ENCODE measurements at regions not wholly inside any gene's neighbourhood (a gene's known extent, or its start where the extent isn't known, plus 50 kb on each side); places are given as distances from the start of the nearest gene placed in this dataset.
"Not testable (repeated sequence)": the region's sequence is repeated elsewhere in the genome, so short reads cannot be mapped to it uniquely, and the experiment has no call there.

DNA sequence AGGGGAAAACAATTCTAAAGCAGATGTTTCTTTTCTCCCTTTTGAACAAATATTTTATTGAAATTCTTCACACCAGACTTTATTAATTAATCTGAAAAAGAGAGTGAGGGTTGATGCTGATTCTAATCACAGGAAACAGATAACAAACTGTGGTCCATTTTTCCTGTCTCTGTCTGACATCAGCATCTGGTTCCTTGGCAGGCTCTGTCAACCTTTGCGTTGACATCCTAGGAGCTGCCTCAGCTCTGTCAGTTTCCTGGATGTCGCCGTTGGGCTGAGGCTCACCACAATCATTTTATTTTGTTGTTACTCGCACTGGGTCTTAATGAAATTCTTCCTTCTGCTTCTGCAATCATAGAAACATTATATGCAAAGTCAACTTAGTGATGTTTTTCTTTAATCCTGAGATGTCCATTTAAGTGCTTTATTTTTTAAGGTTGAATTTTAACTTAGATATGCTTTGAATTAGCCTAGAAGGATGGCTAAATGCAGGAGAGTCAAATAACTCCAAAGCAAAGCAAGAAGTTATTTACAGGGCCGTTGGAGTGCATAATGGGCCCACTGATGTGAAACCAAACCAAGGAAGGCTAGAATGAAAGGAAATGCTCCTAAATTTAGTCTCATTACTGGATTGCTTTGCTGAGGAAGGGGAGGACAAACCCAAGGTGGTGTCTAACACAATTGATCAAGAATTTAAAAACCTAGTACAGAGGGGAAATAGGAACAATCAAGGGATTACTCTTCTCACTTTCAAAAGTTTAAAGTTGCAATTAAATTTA, 542.4 kb downstream of the FLRT2 start:
- no peak for DNase-seq (ENCODE audit: low read depth in 3 of 3)

DNA sequence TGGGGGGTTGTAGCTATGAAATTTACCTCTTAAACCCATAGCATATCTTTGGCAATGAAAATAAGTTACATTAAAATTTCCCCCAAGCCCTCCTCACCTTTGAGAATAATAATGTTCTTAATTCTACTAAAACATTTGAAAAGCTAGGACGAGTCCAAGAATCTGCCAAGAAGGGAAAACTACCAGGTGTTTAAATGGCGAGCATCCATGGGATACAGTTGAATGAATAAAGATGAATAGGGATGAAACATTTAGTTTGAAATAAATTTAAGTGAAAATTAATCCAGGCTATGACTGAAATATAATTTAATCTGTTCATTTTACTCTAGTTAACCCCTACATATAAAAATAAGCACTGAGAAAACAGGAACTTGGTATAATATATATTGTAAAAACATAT, 536.7 kb downstream of the FLRT2 start:
- no peak for DNase-seq (ENCODE audit: low read depth in 3 of 3)

DNA sequence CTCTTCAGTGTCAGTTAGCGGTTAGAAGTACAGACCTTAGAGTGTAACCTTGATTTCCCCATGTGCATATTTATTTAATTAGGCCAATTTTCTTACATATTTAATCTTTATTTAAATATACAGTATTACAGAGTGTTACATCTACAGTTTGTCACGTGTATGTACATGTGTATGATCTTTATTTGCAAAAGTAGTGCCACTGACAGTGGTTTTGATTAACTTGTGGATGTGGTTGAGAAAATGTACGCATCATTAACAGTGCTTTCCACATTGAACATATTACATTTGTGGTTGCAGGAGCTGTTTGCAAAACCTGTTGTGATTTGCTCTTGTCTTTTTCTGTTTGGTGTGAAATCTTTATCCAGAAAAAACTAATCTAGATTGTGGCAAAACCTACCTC, 535.5 kb downstream of the FLRT2 start:
- DNase-seq (ENCODE audit: low read depth in 3 of 3) = no peak

DNA sequence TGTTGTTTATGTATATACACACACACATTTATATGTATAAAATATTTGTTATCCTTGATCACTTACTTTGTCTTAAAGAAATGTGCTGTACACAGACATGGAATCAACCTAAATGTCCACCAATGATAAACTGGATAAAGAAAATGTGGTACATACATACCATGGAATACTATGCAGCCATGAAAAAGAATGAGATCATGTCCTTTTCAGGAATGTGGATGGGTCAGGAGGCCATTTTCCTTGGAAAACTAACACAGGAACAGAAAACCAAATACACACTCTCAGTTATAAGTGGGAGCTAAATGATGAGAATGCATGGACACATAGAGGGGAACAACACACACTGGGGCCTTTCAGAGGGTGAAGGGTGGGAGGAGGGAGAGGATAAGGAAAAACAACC, 534.7 kb downstream of the FLRT2 start:
- not testable (repeated sequence) for DNase-seq (ENCODE audit: low read depth in 3 of 3)

DNA sequence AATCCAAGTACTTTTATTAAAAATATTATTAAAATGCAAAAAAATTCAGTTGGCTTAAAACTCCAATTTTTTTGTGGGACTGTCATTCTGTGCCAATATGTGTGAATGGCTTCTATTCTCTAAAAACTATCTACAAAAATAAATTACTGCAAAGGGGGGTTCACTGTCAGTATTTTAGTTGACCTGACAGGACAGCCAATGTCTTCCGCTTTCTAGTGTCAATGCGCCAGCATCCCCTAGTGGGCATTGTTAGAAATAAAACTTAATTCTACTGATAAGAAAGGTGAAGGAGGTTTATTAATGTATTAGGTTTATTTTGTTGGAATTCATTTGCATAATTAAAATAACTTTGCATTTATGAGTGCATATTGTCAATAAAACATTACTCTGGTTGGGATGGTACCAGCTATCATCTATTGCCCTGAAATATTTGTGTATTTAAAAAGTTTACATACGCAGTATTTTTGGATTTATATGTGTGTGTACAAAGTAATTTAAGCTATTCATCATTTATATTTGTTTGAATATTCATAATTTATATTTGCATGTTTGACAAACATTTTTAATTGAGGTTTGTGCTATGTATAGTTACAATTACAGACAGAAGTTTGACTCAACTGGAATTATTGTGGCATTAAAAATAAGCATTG, 527.2 kb downstream of the FLRT2 start:
- no peak for DNase-seq (ENCODE audit: low read depth in 3 of 3)

DNA sequence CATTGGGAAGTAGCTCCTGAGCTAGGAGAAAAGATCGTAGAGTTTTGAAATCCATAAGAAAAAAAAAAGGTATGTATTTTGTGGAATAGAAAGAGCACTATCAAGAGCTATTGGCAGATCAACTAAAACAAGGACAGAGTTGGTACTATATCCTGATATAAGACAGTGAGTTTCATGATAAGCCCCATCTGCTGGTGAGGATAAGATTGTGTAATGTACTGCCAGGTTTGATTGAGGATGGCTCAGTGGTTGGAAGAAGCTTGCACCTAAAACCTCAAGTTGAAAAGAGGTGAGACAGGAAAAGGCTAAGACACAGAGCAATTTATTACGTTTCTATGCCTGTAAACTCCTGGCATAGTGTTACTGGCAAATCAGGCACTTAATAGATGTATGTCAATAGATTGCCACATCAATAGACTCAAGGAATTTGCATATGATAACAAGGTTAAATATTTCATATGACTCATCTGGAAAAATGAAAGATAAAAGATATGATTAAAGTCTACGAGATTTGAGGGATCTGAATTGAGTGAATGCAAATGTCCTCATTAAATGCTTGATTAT, 525.6 kb downstream of the FLRT2 start:
- no peak for DNase-seq (ENCODE audit: low read depth in 3 of 3)

DNA sequence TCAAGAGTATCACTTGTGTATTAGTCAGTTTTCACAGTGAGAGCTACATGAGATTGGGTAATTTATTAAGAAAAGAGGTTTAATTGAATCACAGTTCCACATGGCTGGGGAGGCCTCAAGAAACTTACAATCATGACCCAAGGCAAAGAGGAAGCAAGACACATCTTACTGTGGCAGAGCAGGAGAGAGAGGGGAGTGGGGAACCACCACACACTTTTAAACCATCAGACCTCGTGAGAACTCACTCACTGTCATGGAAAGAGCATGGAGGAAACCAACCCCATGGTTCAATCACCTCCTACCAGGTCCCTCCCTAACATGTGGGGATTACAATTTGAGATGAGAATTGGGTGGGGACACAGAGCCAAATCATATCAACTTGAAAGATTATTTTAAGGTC, 522.9 kb downstream of the FLRT2 start:
- DNase-seq (ENCODE audit: low read depth in 3 of 3) = no peak

DNA sequence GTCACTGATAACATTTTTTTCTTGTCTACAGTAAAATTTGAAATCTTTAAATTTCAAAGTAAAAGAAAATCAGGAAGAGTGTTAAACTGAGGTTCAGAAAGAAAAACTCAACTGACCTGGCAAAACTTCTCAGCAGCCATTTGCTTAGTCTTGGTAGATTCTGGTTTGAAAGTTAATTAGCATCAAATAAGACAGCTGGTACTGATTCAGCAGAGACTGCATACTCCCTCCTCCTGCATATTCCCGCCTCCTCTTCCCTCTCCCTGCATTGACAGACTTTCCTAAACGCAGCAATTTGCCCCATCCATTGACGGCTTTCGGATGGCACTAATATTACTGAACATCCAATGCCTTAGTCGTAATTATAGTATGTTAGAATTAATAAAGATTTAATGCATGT, 520.8 kb downstream of the FLRT2 start:
- DNase-seq (ENCODE audit: low read depth in 3 of 3) = no peak

DNA sequence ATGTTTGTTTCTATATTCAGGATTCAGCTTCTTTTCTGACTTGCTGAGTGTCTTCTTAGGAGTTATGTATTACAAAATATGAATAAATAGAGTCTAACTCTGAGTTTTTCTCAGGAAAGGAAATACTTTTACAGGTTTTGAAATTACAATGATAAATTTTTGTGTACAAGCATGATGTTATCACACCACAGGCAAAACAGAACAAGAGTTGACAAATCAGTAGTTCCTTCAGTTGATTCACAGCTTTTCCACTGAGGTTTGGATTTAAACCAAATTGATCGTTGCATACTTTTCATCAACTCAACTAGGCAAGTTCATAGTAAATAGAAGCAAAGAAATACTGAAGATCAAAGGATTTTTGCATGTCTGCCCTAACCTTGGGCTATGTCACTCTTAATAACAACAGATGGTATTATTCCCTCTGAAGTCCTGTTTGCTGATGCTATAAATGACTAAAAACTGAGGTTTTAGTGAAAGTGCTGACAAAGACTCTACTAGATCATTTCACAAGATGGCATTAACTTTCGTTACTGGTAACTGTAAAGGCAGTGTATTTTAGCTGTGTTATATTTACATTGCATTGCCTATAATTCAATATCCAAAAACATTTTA, 520.2 kb downstream of the FLRT2 start:
- DNase-seq (ENCODE audit: low read depth in 3 of 3) = no peak

DNA sequence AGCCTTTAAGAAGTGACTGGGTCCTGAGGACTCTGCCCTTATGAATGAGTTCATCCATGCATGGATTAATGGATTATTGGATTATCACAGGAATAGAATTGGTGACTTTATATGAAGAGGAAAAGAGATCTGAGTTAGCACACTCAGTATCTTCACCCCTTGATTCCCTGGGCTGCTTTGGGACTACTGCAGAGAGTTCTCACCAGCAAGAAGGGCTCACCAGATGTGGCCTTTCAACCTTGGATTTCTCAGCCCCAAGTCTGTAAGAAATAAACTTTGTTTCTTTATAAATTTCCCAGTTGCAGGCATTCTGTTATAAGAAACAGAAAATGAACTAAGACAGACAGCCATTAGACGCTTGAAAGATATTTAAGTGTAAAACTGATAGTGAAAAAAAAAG, 509.2 kb downstream of the FLRT2 start:
- DNase-seq (ENCODE audit: low read depth in 3 of 3) = no peak

DNA sequence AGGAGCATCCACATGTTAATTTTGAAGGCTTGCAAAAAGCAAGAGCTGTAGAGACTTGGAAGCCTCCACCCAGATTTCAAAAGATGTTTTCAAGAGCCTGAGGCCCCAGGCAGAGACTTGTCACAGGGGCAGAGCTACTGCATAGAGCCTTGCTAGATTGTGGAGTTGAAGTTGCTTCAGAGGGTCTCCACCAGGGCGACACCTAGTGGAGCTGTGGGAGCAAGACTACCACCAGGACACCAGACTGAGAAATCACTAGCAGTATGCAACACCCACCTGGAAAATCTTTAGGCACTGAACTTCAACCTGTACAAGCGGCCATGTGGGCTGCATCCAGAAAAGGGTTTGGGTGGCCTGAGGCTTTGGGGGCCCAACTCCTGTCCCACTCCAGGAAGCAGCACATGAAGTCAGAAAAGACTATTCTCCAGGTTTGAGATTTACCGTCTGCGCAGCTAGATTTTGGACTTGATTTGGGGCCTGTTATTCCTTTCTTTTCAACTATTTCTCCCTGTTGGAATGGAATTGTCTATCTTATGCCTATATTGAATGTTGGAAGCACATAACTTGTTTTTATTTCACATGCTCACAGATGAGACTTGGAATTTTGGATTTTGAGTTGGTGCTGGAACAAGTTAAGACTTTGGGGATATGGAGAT, 508.6 kb downstream of the FLRT2 start:
- peak in 2 of 3 donors; percentile 10 to 15 for DNase-seq (ENCODE audit: low read depth in 3 of 3)

DNA sequence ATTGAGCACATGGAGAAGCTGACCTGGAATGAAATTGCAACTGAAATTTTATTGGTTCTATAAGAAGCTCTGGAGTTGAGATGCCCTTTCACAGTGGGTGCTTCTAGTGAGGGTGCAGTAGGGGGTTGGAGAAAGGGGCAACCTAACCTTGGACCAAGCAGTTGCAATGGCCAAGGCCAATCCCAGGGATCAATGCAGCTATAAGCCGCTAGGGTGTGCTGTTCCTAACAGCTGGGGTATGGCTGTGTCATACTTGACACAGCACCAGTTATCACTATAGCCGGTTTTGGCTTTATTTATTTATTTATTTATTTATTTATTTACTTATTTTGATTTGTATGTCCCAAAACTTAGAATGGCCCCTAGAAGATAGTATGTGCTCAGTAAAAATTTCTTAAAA, 505.9 kb downstream of the FLRT2 start:
- DNase-seq (ENCODE audit: low read depth in 3 of 3) = no peak

DNA sequence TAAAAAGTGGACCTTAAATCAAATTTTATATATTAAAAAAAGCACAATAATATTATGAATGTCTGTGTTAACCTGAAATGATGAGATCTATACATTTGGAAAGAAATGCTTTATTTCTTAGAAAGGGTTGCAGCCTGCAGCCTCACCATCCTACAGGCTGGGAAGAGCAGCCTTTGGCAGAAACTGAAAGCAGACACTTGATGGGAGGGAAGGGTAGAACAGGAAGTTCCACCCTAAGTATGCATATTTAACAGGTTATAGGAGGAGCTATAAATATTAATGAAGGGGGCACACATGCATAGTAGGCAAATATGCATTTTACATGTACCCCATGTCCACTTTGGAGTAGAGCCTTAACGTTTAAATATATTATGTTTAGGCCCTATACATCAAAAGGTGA, 498.0 kb downstream of the FLRT2 start:
- no peak for DNase-seq (ENCODE audit: low read depth in 3 of 3)

DNA sequence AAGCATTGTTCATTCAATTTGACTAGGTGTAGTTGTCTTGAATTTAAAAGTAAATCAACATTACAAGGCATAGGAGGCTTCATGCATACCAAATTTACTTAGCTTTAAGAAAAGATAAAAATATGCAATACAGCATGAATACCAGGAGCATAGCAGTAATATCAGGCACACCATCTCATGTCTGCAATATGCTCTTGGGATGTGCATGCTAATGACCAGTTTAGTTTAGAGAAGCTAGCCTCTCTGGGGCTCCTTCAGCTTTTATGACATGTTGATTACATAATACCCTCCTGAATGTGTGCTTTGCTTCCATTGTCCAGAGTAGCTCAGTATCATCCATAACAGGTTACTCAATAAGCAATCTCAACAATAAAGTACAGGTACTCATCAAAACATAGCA, 497.2 kb downstream of the FLRT2 start:
- no peak for DNase-seq (ENCODE audit: low read depth in 3 of 3)

DNA sequence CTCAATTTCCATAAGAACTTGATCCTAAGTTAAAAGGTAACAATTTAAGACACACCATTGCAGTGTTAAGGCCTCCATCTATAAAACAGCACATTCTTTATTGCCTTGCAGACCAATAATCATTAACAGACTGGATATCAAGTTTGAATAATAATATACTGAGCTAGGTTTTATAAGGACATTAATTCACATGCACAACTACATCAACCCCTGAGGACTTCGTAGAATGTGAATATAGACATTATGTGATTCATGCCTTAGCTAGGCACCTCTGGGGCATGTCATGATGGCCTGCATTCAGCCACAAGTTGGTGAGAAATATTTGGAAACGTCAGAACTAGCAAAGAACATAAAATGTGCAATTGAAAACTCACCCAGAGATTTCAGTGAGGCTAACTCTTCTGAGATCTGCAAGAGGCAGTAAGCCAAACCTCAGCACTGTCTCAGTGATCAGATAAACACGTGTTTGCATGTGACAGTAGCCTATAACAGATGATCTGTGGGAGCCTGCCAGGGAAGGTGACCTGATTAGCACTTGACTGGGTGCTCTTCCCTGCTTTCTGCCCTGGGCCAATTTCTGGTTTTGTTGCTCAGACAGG, 492.2 kb downstream of the FLRT2 start:
- DNase-seq (ENCODE audit: low read depth in 3 of 3) = no peak

DNA sequence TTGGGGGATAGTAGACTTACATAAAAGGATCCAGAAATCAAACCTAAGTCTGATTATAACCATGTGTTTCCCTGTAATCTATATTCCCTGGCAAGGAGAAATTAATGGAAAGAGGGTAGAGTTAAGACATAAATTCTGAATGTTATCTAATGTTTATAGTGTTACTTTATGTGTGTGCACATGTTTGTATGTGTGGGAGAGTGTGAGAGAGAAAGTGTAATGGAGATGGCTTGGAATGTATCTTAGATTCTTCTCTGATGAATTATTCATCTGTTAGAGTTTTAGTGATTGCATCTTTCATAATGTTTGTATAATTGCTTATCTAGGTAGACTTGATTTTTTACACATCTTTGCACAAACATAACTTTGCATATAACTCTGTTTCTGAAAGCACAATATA, 490.9 kb downstream of the FLRT2 start:
- DNase-seq (ENCODE audit: low read depth in 3 of 3) = no peak

DNA sequence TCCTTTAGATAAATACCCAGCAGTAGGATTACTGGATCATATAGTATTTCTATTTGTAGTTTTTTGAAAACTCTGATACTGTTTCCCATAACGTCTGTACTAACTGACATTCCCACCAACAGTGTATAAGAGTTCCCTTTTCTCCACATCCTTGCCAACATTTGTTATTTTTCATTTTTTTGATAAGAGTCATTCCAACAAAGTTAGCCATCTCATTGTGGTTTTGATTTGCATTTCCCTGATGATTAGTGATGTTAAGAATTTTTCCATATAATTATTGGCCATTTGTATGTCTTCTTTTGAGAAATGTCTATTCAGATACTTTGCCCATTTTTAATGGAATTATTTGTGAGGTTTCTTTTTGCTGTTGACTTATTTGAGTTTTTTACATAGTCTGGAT, 486.0 kb downstream of the FLRT2 start:
- DNase-seq (ENCODE audit: low read depth in 3 of 3) = no peak

DNA sequence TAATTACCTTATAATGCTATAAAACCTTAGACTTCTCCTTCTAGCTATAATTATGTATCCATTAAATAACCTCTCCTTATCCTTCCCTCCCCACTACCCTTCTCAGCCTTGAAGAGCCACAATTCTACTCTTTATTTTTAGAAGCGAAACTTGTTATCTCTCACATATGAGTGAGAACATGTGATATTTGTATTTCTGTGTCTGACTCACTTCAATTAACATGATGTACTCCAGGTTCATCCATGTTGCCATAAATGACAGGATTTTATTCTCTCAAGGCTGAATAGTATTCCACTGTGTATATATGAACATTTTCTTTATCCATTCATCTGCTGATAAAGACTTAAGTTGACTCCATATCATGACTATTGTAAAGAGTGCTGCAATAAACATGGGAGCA, 485.6 kb downstream of the FLRT2 start:
- DNase-seq (ENCODE audit: low read depth in 3 of 3) = no peak

DNA sequence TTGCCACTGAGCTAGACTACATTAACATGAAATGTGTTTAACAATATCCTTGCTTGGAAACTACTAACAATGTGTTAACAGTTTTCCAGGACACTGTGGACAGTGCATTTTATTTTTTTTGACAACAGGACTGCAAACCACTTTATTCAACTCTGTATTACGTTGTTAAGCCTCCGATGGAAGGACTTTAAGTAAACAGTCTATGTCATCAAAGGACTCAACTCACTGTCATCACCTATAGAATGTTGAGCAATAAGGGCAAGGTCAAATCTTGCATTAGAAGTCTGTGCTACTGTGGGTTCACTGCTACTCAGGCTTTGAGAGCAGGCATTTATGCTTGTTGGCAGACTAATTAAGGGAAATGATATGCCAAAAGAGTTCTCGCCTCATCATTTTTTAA, 483.7 kb downstream of the FLRT2 start:
- no peak for DNase-seq (ENCODE audit: low read depth in 3 of 3)

DNA sequence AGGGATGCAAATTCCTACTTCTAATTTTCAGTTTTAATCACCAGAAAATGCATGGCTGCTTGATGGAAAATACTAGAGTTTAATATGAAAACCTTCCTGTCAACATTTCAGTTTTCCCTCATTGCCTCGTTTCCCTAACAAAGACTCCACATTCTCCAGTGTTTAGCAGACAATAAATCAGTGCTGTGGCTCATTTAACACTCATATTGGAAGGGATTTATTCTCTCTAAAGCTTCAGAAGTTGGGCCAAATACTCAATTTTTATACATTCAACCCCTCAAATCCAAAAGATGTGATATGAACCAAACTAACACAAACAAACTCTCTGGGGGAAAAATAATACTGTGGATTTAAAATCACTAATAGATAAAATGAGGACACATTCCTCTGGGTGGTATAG, 482.5 kb downstream of the FLRT2 start:
- no peak for DNase-seq (ENCODE audit: low read depth in 3 of 3)

DNA sequence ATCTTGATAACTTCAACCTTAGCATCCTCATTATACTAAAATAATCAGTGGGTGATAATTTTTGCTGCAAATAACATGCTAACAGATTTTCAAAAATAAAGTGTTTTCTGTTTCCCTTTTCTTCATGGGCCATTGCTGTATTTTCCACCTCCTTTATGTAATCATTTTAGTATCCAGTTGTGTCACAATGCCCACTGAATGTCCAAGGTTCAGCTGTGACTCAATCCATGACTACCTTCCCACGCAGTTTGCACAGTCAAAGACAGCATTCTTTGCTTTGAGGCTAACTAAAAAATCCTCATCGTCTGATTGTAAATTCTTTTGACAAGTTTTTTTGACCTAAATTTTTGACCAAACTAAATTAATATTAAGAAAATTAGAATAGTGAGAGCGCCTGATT, 474.1 kb downstream of the FLRT2 start:
- no peak for DNase-seq (ENCODE audit: low read depth in 3 of 3)

DNA sequence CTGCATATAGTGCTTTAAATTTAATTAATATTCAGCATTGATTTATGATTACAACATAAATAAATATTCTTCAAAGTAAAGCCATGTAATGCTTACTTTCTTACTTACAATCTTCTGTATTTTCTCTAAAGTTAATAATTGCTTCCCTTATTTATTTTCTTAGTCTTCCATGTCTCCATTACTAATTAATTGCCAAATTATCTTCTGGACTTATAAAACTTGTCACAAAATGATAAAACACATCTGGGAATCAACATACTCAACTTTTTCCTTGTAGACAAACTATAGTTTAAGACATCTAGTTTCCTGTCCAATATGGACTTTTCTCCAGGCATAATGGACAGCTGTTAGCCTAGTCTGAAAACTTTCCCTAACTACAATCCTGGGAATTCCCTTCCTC, 466.6 kb downstream of the FLRT2 start:
- DNase-seq (ENCODE audit: low read depth in 3 of 3) = no peak

All from stimulated activated CD4-positive, alpha-beta T cell treated with anti-CD3 and anti-CD28 coated beads, TNF-alpha, amount 100 ng/mL, for 48 hours (primary cell).